Activated naive CD8-positive, alpha-beta T cell treated with anti-CD3 and anti-CD28 coated beads for 36 hours (primary cell): ENCODE measurements at regions not wholly inside any gene's neighbourhood (a gene's known extent, or its start where the extent isn't known, plus 50 kb on each side); places are given as distances from the start of the nearest gene placed in this dataset.
"Not testable (repeated sequence)": the region's sequence is repeated elsewhere in the genome, so short reads cannot be mapped to it uniquely, and the experiment has no call there.

ENCODE experiments used
- DNase-seq: peaks from one replicate; pipeline ENCODE4 v3.0.0; 2021
- H3K27ac Mint-ChIP-seq: one replicate; pipeline ENCODE4 v1.8.0; 2022; ENCODE audit warnings: mild to moderate bottlenecking, moderate library complexity, mixed read lengths
- H3K27me3 Mint-ChIP-seq: one replicate; pipeline ENCODE4 v1.8.0; 2022; ENCODE audit warnings: mild to moderate bottlenecking, mixed read lengths
- H3K36me3 Mint-ChIP-seq: one replicate; pipeline ENCODE4 v1.8.0; 2021; ENCODE audit warnings: mild to moderate bottlenecking, mixed read lengths
- H3K4me1 Mint-ChIP-seq: one replicate; pipeline ENCODE4 v1.8.0; 2021; ENCODE audit warnings: mixed read lengths
- H3K4me3 Mint-ChIP-seq: one replicate; pipeline ENCODE4 v1.8.0; 2022; ENCODE audit warnings: mild to moderate bottlenecking, moderate library complexity, mixed read lengths
- H3K9me3 Mint-ChIP-seq: one replicate; pipeline ENCODE4 v1.8.0; 2022; ENCODE audit warnings: mixed read lengths

GRCh38 chr12:131221061-131221956 is 267.6 kb downstream of the ADGRD1 start:
- Mint-ChIP-seq H3K9me3 (no peaks in the 10 kb centered on the region), H3K27me3 (peaks cover 36% of the 10 kb centered on the region), H3K4me3 (no peak overlapping the region), H3K36me3 (no peaks in the 10 kb centered on the region), H3K27ac (no peak overlapping the region), H3K4me1 (peaks cover 9% of the 10 kb centered on the region)
- no peak for DNase-seq

- Mint-ChIP-seq H3K27ac (no peak overlapping the region), H3K9me3 (no peaks in the 10 kb centered on the region), H3K4me1 (peaks cover 9% of the 10 kb centered on the region), H3K4me3 (no peak overlapping the region), H3K36me3 (no peaks in the 10 kb centered on the region), H3K27me3 (peaks cover 32% of the 10 kb centered on the region)
- DNase-seq = no peak
Observed at GRCh38 chr12:131221957-131222328, 268.2 kb downstream of the ADGRD1 start.

GRCh38 chr12:131222329-131223139 is 268.8 kb downstream of the ADGRD1 start:
- H3K27me3 Mint-ChIP-seq = peaks cover 32% of the 10 kb centered on the region
- peaks cover 9% of the 10 kb centered on the region for H3K4me1 Mint-ChIP-seq
- H3K4me3 Mint-ChIP-seq = no peak overlapping the region
- peak overlapping the region; percentile 38 for H3K27ac Mint-ChIP-seq
- DNase-seq = no peak
- H3K9me3 Mint-ChIP-seq = no peaks in the 10 kb centered on the region
- no peaks in the 10 kb centered on the region for H3K36me3 Mint-ChIP-seq

- H3K9me3 Mint-ChIP-seq = no peaks in the 10 kb centered on the region
- H3K27ac Mint-ChIP-seq = peak overlapping the region; percentile 38
- DNase-seq = no peak
- peaks cover 9% of the 10 kb centered on the region for H3K4me1 Mint-ChIP-seq
- H3K36me3 Mint-ChIP-seq = no peaks in the 10 kb centered on the region
- peaks cover 25% of the 10 kb centered on the region for H3K27me3 Mint-ChIP-seq
- no peak overlapping the region for H3K4me3 Mint-ChIP-seq
Observed at GRCh38 chr12:131223171-131223761, 269.6 kb downstream of the ADGRD1 start.

GRCh38 chr12:131223791-131224225 is 270.1 kb downstream of the ADGRD1 start:
- Mint-ChIP-seq H3K9me3 (no peaks in the 10 kb centered on the region), H3K27ac (no peak overlapping the region), H3K4me1 (peaks cover 9% of the 10 kb centered on the region), H3K4me3 (no peak overlapping the region), H3K36me3 (no peaks in the 10 kb centered on the region), H3K27me3 (peaks cover 24% of the 10 kb centered on the region)
- DNase-seq = no peak

GRCh38 chr12:131224226-131225065 is 270.7 kb downstream of the ADGRD1 start:
- not testable (repeated sequence) for H3K4me3 Mint-ChIP-seq, H3K9me3 Mint-ChIP-seq, H3K4me1 Mint-ChIP-seq, DNase-seq, H3K27ac Mint-ChIP-seq, H3K36me3 Mint-ChIP-seq
- peaks cover 26% of the 10 kb centered on the region for H3K27me3 Mint-ChIP-seq

- H3K27ac Mint-ChIP-seq, H3K4me3 Mint-ChIP-seq, H3K9me3 Mint-ChIP-seq, DNase-seq, H3K36me3 Mint-ChIP-seq: not testable (repeated sequence)
- Mint-ChIP-seq H3K27me3 (peaks cover 31% of the 10 kb centered on the region), H3K4me1 (peaks cover 15% of the 10 kb centered on the region)
Observed at GRCh38 chr12:131225066-131225380, 271.3 kb downstream of the ADGRD1 start.

- Mint-ChIP-seq H3K36me3 (no peaks in the 10 kb centered on the region), H3K9me3 (no peaks in the 10 kb centered on the region), H3K4me3 (no peak overlapping the region), H3K27me3 (peaks cover 39% of the 10 kb centered on the region), H3K4me1 (peaks cover 17% of the 10 kb centered on the region), H3K27ac (no peak overlapping the region)
- DNase-seq = no peak
Observed at GRCh38 chr12:131226345-131227265, 272.9 kb downstream of the ADGRD1 start.

- H3K27ac Mint-ChIP-seq, H3K4me3 Mint-ChIP-seq, H3K9me3 Mint-ChIP-seq, DNase-seq, H3K36me3 Mint-ChIP-seq, H3K4me1 Mint-ChIP-seq: not testable (repeated sequence)
- H3K27me3 Mint-ChIP-seq = peaks cover 39% of the 10 kb centered on the region
Observed at GRCh38 chr12:131227641-131228040, 273.9 kb downstream of the ADGRD1 start.

GRCh38 chr12:131229079-131229425 is 275.3 kb downstream of the ADGRD1 start:
- H3K27me3 Mint-ChIP-seq = peaks cover 40% of the 10 kb centered on the region
- H3K4me1 Mint-ChIP-seq, H3K36me3 Mint-ChIP-seq, H3K4me3 Mint-ChIP-seq, H3K27ac Mint-ChIP-seq, H3K9me3 Mint-ChIP-seq, DNase-seq: not testable (repeated sequence)

- Mint-ChIP-seq H3K4me1 (peaks cover 8% of the 10 kb centered on the region), H3K27me3 (peaks cover 40% of the 10 kb centered on the region), H3K4me3 (no peak overlapping the region), H3K36me3 (no peaks in the 10 kb centered on the region), H3K9me3 (no peaks in the 10 kb centered on the region), H3K27ac (no peak overlapping the region)
- no peak for DNase-seq
Observed at GRCh38 chr12:131229426-131230339, 276.0 kb downstream of the ADGRD1 start.

GRCh38 chr12:131230340-131231031 is 276.8 kb downstream of the ADGRD1 start:
- H3K9me3 Mint-ChIP-seq = no peaks in the 10 kb centered on the region
- H3K27ac Mint-ChIP-seq = no peak overlapping the region
- H3K27me3 Mint-ChIP-seq = peaks cover 40% of the 10 kb centered on the region
- H3K4me1 Mint-ChIP-seq = peaks cover 8% of the 10 kb centered on the region
- DNase-seq = no peak
- no peak overlapping the region for H3K4me3 Mint-ChIP-seq
- H3K36me3 Mint-ChIP-seq = no peaks in the 10 kb centered on the region
